DND-41 (cell line): ENCODE measurements at regions not wholly inside any gene's neighbourhood (a gene's known extent, or its start where the extent isn't known, plus 50 kb on each side); places are given as distances from the start of the nearest gene placed in this dataset.

Source experiments
- CTCF ChIP-seq: IDR thresholded peaks from 2 replicates; pipeline ENCODE4 v1.5.1; 2012; ENCODE audit warnings: borderline replicate concordance, low read length, moderate library complexity, mild to moderate bottlenecking; ENCODE audit not compliant: poor library complexity, severe bottlenecking; ENCODE audit errors: extremely low read depth
- EZH2 ChIP-seq: IDR thresholded peaks from 3 replicates; pipeline ENCODE4 v1.6.1; 2012; ENCODE audit warnings: borderline replicate concordance, low read depth, mild to moderate bottlenecking, moderate library complexity, low read length, inconsistent platforms; ENCODE audit not compliant: severe bottlenecking

GRCh38 chr6:137816688-137817618 is 50.1 kb upstream of the TNFAIP3 start:
- TF ChIP-seq CTCF = no peak
- TF ChIP-seq EZH2 = no peak
